H1 (cell line): ENCODE measurements at regions not wholly inside any gene's neighbourhood (a gene's known extent, or its start where the extent isn't known, plus 50 kb on each side); places are given as distances from the start of the nearest gene placed in this dataset.

ENCODE experiments used
- CHD2 ChIP-seq: IDR thresholded peaks from 2 replicates; pipeline ENCODE4 v1.6.1; 2012; ENCODE audit warnings: low read length, improper control_type of control experiment
- CHD7 ChIP-seq: fragments of 300-600 bp; sonication (generic); IDR thresholded peaks from 2 replicates; pipeline ENCODE4 v1.7.1; 2012; ENCODE audit warnings: low read length, moderate library complexity, mild to moderate bottlenecking, inconsistent platforms; ENCODE audit not compliant: insufficient replicate concordance
- CREB1 ChIP-seq: IDR thresholded peaks from 2 replicates; pipeline ENCODE4 v1.6.1; 2012; ENCODE audit warnings: inconsistent platforms
- MAFK ChIP-seq: IDR thresholded peaks from 2 replicates; pipeline ENCODE4 v1.6.1; 2012; ENCODE audit warnings: low read depth, mild to moderate bottlenecking, improper control_type of control experiment, low read length

- TF ChIP-seq CHD7: no peak
- TF ChIP-seq CREB1: no peak
- no peak for TF ChIP-seq MAFK
- no peak for TF ChIP-seq CHD2
Measured at GRCh38 chr12:23169696-23170013, 544.7 kb downstream of the ETNK1 start (continued).
